GM19468 (cell line): ENCODE measurements at regions not wholly inside any gene's neighbourhood (a gene's known extent, or its start where the extent isn't known, plus 50 kb on each side); places are given as distances from the start of the nearest gene placed in this dataset.
"Not testable (repeated sequence)": the region's sequence is repeated elsewhere in the genome, so short reads cannot be mapped to it uniquely, and the experiment has no call there.

Experiments used
- ATAC-seq: cut with Tn5 transposase; IDR thresholded peaks from one replicate; pipeline ENCODE4 v1.9.1; 2021; ENCODE audit warnings: mild to moderate bottlenecking, moderate library complexity, moderate number of reproducible peaks; ENCODE audit not compliant: unreplicated experiment; ENCODE audit errors: extremely low read depth

DNA sequence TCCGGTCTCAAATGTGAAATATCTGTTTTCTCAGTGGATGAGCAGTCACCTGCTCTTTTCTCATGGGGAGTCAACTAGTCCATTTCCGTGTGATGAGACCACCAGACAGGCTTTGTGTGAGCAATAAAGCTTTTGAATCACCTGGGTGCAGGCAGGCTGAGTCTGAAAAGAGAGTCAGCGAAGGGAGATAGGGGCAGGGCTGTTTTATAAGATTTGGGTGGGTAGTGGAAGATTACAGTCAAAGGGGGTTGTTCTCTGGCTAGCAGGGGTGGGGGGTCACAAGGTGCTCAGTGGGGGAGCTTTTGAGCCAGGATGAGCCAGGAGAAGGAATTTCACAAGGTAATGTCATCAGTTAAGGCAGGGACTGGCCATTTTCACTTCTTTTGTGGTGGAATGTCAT is 176.5 kb upstream of the SERPINE2 start:
- not testable (repeated sequence) for ATAC-seq

DNA sequence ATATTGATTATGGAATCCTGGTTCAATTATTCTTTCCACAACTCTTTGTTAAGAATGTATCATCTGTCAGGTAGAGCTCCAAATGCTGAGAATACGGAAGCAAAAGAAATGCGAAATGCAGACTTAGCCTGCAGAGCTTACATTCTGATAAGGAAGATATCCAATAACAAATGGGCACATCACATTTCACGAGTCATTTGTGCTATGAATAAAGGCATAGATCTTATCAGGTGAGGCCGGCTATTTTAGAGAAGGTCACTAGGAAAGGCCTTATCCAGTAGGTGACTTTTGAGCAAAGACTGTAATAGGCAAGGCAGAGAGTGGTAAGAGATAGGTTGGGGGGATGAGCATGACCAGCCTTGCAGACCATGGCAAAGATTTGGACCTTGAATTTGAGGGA is 174.3 kb upstream of the SERPINE2 start:
- ATAC-seq, result no peak

- no peak for ATAC-seq
Measured at GRCh38 chr2:224211791-224212190, 172.7 kb upstream of the SERPINE2 start.

DNA sequence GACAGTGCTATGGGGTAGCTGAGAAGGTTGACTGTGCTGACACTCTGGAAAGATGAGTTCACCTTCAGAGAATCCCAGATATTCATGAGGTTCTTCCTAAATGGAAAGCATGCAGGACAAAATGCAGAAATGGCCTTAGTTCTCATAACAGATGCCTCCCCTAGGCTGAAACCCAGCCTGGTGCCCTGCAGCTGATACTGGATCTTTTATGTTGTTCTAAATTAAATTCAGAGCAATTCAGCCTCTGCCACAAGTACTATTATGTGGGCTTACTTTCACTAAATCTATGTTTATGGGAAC is 172.0 kb upstream of the SERPINE2 start:
- no peak for ATAC-seq

DNA sequence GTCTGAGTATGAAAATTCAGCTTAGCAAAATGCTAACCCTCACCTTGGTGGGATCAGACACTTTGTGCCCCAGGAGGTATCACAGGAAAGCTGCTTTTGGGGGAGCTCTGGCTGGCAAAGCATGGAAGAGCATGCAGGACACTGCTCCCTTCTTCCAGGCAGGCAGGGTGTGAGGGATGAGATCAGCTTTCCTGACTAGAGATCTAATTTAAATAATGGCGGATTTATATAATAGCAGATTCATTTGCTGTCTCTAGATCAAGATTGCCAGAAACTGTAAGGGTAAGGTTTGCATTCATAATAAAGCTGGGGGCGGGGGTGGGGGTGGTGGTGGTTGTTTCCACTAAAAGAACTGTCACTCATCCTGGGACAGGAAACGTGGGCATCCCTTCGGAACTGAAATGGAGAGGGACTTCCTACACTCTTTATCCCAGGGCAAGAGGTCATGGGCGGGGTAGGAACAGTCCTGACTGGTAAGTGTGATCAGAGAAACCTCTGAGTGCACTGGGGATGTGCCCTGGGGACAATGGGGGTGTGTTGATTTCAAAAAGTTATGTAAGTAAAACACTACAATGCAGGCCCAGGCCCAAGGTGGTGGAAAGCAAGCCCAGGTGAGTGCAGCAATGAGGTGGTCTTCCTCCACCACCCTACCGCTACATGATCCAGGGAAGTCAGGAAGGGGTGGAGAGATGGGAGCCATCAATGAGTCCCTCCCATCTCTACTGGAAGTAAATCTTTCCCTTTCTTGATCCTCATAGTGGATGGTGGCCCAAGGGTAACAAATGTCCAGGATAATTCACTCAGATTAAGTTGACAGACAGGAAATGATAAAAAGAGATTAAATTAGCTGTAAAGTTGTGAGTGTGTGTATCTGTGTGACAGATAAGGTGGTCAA is 171.4 kb upstream of the SERPINE2 start:
- ATAC-seq, result no peak

DNA sequence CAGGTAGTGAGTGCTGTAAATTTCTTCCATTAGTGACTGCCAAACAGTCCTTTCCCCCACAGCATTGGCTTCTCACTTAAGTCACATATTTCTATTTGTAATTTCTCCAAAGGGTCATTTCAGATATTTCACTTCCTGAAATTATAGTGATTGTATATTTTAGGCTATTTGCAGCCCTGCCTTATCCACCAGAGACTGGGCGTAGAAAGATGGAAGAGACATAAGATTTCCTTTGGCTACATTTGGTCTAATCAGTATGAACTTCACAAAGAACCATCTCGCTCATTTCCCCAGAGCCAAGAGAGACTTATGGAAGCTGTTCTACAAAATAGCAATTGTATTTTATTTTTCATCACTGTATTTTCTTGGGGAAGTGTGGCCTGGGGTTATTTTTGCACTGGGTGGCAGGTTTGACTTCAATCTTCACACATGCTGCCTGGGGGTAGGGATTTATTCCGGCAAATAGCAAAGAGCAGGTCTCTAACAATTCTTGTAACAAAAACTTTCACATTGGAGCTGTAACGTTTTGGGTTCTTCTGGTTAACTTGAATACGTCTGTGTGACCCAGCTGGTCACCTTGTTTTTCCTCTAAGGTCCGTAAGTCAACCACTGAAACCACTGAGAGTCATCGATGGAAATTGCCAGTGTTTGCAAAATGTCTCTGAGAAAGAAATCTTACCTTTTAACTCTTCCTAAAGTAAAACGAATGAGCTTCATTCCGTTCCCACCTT is 170.6 kb upstream of the SERPINE2 start:
- ATAC-seq, result no peak

- no peak for ATAC-seq
Measured at GRCh38 chr2:224208443-224208842, 169.4 kb upstream of the SERPINE2 start.

DNA sequence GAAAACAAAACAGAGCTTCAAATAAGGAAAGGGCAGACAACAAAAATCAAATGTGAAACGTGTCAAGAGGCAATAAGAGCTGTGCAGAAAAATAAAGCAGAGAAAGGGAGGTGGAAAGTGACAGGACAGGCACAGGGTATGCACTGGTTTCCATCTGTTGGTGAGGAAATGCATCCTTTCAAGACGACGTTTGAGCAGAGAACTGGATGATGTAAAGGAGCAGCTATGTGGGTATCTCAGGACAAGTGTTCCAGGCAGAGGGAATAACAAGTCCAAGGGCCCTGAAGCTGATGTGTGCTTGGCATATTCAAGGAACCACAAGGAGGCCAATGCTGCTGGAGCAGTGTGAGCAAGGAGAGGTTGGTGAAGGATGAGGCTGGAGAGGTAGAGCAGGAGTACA is 168.9 kb upstream of the SERPINE2 start:
- no peak for ATAC-seq

DNA sequence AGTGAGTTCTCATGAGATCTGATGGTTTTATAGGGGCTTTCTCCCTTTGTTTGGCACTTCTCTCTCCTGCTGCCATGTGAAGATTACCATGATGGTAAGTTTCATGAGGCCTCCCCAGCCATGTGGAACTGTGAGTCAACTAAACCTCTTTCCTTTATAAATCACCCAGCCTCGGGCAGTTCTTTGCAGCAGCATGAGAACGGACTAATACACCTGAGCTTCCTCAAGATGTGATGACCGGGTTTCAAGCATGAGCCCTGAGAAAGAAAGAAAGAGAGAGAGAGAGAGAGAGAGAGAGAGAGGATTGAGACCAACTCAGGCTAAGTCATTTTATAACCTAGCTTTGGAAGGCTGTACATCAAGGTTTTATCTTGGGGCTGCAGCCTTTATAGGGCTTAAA is 167.7 kb upstream of the SERPINE2 start:
- no peak for ATAC-seq

- no peak for ATAC-seq
Measured at GRCh38 chr2:224202281-224202865, 163.3 kb upstream of the SERPINE2 start.

DNA sequence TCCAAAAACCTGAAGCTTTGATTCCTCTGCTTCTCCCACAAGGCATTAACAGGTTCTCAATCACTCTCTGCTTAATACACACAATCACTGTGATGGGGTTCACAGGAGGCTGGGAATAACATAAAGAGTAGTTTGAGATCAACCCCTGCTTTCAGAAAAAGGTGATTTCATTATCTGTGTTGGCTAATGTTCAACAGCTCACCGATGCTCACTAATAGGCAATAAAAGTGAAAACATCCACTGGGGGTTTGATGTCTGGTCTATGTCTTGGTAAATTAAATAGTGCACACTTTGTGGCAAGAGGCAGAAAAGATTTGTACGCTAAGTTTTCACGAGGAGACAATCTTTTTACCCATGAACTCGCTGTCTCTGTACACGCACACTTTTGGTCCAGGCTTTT is 159.3 kb upstream of the SERPINE2 start:
- ATAC-seq, result no peak

- no peak for ATAC-seq
Measured at GRCh38 chr2:224196810-224197209, 157.7 kb upstream of the SERPINE2 start.

- no peak for ATAC-seq
Measured at GRCh38 chr2:224195925-224196571, 157.0 kb upstream of the SERPINE2 start.

DNA sequence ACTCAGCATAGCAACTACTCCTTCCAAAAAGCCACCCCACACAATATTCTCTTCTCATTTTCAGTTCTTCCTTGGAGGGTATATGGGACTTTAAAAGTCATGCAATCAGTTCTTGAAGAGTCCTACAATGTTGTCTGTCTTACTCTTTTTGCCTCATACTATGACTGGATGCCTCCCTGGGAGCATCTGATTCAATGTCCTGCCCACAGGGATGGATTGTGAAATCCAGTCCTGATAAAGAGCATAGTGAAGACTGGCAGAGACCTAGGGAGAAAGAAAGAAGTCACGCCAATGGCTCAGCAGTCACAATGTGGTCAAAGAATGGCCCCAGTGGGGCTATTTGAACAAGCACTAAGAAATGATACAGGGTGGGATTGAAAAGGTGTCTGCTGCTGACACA is 155.1 kb upstream of the SERPINE2 start:
- ATAC-seq, result no peak

- no peak for ATAC-seq
Measured at GRCh38 chr2:224191465-224191864, 152.4 kb upstream of the SERPINE2 start.

- ATAC-seq, result no peak
Measured at GRCh38 chr2:224190936-224191270, 151.8 kb upstream of the SERPINE2 start.

DNA sequence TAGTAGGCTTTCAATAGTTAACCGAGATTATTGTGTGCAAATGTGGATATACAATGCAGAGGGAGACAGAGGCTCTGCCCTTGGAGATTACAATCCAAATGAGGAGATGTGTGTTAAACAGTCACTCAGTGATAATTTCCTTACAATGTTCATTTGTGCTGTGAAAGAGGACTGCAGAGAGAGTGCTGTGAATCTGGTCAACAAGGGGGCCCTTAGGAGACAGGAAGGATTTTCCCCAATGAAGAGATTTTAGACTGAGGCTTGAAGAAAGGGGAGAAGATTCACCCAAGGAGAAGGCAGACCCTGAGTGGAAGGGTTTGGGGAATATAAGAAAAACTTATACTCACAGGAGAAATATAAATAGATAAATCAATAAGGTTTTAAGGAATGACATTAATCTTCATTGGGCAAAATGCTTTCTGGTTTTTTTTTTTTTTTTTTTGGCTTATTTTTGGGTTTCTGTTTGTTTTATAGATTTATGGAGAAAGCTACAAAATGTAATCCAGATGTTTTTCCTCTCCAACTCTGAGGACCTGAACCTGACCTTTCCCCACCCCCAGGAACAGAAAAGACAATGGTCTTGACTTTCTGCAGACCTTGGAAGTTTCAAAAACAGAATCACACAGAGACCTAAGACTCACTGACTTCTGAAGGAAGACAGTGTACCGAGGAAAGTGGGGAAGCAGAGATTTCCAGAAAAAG is 151.3 kb upstream of the SERPINE2 start:
- ATAC-seq, result no peak

DNA sequence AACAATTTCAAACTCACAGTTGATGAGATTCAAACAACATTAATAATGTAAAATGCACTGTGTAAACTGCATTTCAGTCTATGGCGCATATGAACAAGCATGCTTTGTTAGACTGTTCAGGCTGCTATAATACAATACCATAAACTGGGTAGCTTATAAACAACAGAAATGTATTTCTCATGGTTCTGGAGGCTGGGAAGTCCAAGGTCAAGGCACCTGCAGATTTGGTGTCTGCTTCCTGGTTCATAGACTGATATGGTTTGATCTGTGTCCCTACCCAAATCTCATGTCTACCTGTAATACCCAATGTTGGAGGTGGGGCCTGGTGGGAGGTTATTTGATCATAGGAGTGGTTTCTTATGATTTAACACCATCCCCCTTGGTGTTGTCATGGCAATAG is 148.1 kb upstream of the SERPINE2 start:
- no peak for ATAC-seq

GRCh38 chr2:224185023-224185601 is 146.0 kb upstream of the SERPINE2 start:
- ATAC-seq, result no peak

- no peak for ATAC-seq
Measured at GRCh38 chr2:224183086-224183485, 144.0 kb upstream of the SERPINE2 start.
